GM23338 (cell line): ENCODE measurements at regions not wholly inside any gene's neighbourhood (a gene's known extent, or its start where the extent isn't known, plus 50 kb on each side); places are given as distances from the start of the nearest gene placed in this dataset.

ENCODE experiments used
- ATAC-seq: fragments of 200-7000 bp; cut with Tn5 transposase; 3 replicates; pipeline ENCODE4 v1.9.1; 2020
- DNase-seq: peaks from one replicate; pipeline ENCODE4 v3.0.0-alpha.2; 2015; ENCODE audit warnings: low spot score
- H2AFZ ChIP-seq: fragments of 200-600 bp; sonication (generic); 2 replicates; pipeline ENCODE4 v1.8.0; 2016; ENCODE audit warnings: antibody characterized with exemption, mild to moderate bottlenecking, moderate library complexity
- H3F3A ChIP-seq: fragments of 200-600 bp; sonication (generic); replicated peaks from 2 replicates; pipeline ENCODE4 v1.8.0; 2017; ENCODE audit warnings: antibody characterized with exemption, mixed run types, low read depth
- H3K27ac ChIP-seq: fragments of 200-600 bp; sonication (generic); 2 replicates; pipeline ENCODE4 v1.6.1; 2016; ENCODE audit warnings: low read depth
- H3K27me3 ChIP-seq: fragments of 200-600 bp; sonication (generic); 2 replicates; pipeline ENCODE4 v1.8.0; 2016; ENCODE audit warnings: mild to moderate bottlenecking, mixed run types, moderate library complexity; ENCODE audit not compliant: insufficient read depth
- H3K36me3 ChIP-seq: fragments of 200-600 bp; sonication (generic); 2 replicates; pipeline ENCODE4 v1.8.0; 2016; ENCODE audit warnings: mild to moderate bottlenecking; ENCODE audit not compliant: insufficient read depth
- H3K4me1 ChIP-seq: fragments of 200-600 bp; sonication (generic); 2 replicates; pipeline ENCODE4 v1.8.0; 2016; ENCODE audit warnings: mild to moderate bottlenecking, moderate library complexity; ENCODE audit not compliant: insufficient read depth
- H3K4me2 ChIP-seq: fragments of 200-600 bp; sonication (generic); 2 replicates; pipeline ENCODE4 v1.7.1; 2017; ENCODE audit warnings: mixed run types
- H3K4me3 ChIP-seq: fragments of 200-600 bp; sonication (generic); 2 replicates; pipeline ENCODE4 v1.6.1; 2016; ENCODE audit warnings: mixed run types
- H3K79me2 ChIP-seq: fragments of 200-600 bp; sonication (generic); replicated peaks from 2 replicates; pipeline ENCODE4 v1.8.0; 2017; ENCODE audit warnings: mild to moderate bottlenecking; ENCODE audit not compliant: insufficient read depth
- H3K9me2 ChIP-seq: fragments of 200-600 bp; sonication (generic); 2 replicates; pipeline ENCODE4 v1.8.0; 2017; ENCODE audit not compliant: insufficient read depth
- H4K20me1 ChIP-seq: fragments of 200-600 bp; sonication (generic); replicated peaks from 2 replicates; pipeline ENCODE4 v1.8.0; 2017; ENCODE audit warnings: mild to moderate bottlenecking; ENCODE audit not compliant: insufficient read depth
- H3K27ac Mint-ChIP-seq: 2 replicates; pipeline ENCODE4 v1.8.0; 2020; ENCODE audit warnings: inconsistent platforms, mild to moderate bottlenecking, moderate library complexity, mixed read lengths
- H3K27me3 Mint-ChIP-seq: 3 replicates; pipeline ENCODE4 v1.8.0; 2022; ENCODE audit warnings: low read depth, mild to moderate bottlenecking, moderate library complexity, mixed read lengths, inconsistent platforms; ENCODE audit not compliant: insufficient read depth, poor library complexity
- H3K36me3 Mint-ChIP-seq: 3 replicates; pipeline ENCODE4 v1.8.0; 2021; ENCODE audit warnings: low read depth, mild to moderate bottlenecking, inconsistent platforms, moderate library complexity, mixed read lengths
- H3K4me1 Mint-ChIP-seq: 3 replicates; pipeline ENCODE4 v1.8.0; 2020; ENCODE audit warnings: mild to moderate bottlenecking, inconsistent platforms, mixed read lengths
- H3K4me3 Mint-ChIP-seq: 3 replicates; pipeline ENCODE4 v1.8.0; 2021; ENCODE audit warnings: moderate library complexity, mild to moderate bottlenecking, inconsistent platforms, mixed read lengths
- H3K9me3 Mint-ChIP-seq: 3 replicates; pipeline ENCODE4 v1.8.0; 2020; ENCODE audit warnings: moderate library complexity, mild to moderate bottlenecking, inconsistent platforms, mixed read lengths
- CREB1 ChIP-seq: fragments of 250-450 bp; sonication (Bioruptor Pico); IDR thresholded peaks from 2 replicates; pipeline ENCODE4 v1.5.0; 2020; ENCODE audit warnings: low read depth, mild to moderate bottlenecking, moderate library complexity
- EZH2 ChIP-seq: fragments of 200-600 bp; sonication (generic); IDR thresholded peaks from one replicate; pipeline ENCODE4 v1.8.0; 2017; ENCODE audit warnings: antibody characterized with exemption, mild to moderate bottlenecking, low read depth; ENCODE audit not compliant: unreplicated experiment
- EZH2phosphoT487 ChIP-seq: fragments of 200-600 bp; sonication (generic); IDR thresholded peaks from one replicate; pipeline ENCODE4 v1.8.1; 2018; ENCODE audit warnings: antibody characterized with exemption; ENCODE audit not compliant: unreplicated experiment
- JUNB ChIP-seq: IDR thresholded peaks from one replicate; pipeline ENCODE4 v1.6.1; 2016; ENCODE audit warnings: antibody characterized with exemption; ENCODE audit not compliant: unreplicated experiment
- NANOG ChIP-seq: IDR thresholded peaks from 2 replicates; pipeline ENCODE4 v1.6.1; 2016; ENCODE audit warnings: antibody characterized with exemption, borderline replicate concordance
- POLR2AphosphoS5 ChIP-seq: IDR thresholded peaks from 2 replicates; pipeline ENCODE4 v1.6.1; 2016; ENCODE audit warnings: antibody characterized with exemption, low read depth
- STAT1 ChIP-seq: IDR thresholded peaks from one replicate; pipeline ENCODE4 v1.6.1; 2016; ENCODE audit warnings: antibody characterized with exemption; ENCODE audit not compliant: unreplicated experiment
- ZNF114 ChIP-seq: fragments of 250-450 bp; sonication (Bioruptor Pico); IDR thresholded peaks from 2 replicates; pipeline ENCODE4 v1.5.0; 2020; ENCODE audit warnings: mild to moderate bottlenecking, moderate library complexity
- ZNF331 ChIP-seq: fragments of 250-450 bp; sonication (Bioruptor Pico); IDR thresholded peaks from 2 replicates; pipeline ENCODE4 v1.5.0; 2020; ENCODE audit warnings: low read depth, mild to moderate bottlenecking, moderate library complexity
- TF ChIP-seq, protein P1 (sequence below), 2 experiments: fragments of 200-600 bp in 1 of 2; sonication (generic) in 1 of 2; conservative IDR thresholded peaks; 2 replicates each; pipeline versions ENCODE4 v1.5.1 to v1.6.1; 2016 to 2017; ENCODE audit warnings: antibody characterized with exemption in 2 of 2, low read depth in 2 of 2, mild to moderate bottlenecking in 2 of 2, moderate library complexity in 1 of 2
- TF ChIP-seq, protein P2 (sequence below): IDR thresholded peaks from 2 replicates; pipeline ENCODE4 v1.6.1; 2016; ENCODE audit warnings: antibody characterized with exemption
- TF ChIP-seq, protein P3 (sequence below): IDR thresholded peaks from one replicate; pipeline ENCODE4 v1.6.1; 2018; ENCODE audit warnings: antibody characterized with exemption; ENCODE audit not compliant: unreplicated experiment
- TF ChIP-seq, protein P4 (sequence below): fragments of 250-450 bp; sonication (Bioruptor Pico); IDR thresholded peaks from 2 replicates; pipeline ENCODE4 v1.5.0; 2020; ENCODE audit warnings: mild to moderate bottlenecking, moderate library complexity

DNA sequence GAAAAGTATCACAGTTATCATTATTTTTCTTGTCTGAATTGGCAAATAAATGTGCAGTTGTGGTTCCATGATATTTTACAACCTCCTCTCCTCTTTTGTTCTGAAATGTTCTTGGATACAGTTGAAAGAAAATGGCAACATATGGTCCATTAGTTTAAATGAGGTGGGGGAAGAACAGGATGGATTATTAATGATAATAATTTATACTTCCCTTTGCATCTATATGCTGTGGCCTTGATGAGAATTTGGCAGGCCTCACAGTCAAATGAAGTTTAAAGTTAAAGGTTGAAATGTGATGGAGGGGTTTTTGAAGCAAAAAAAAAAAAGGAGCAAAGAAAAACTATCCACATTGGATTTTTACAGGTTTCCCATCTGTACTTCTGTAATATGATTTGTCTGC, 946.3 kb upstream of the INTU start (continued):
- TF ChIP-seq, protein P1, sequence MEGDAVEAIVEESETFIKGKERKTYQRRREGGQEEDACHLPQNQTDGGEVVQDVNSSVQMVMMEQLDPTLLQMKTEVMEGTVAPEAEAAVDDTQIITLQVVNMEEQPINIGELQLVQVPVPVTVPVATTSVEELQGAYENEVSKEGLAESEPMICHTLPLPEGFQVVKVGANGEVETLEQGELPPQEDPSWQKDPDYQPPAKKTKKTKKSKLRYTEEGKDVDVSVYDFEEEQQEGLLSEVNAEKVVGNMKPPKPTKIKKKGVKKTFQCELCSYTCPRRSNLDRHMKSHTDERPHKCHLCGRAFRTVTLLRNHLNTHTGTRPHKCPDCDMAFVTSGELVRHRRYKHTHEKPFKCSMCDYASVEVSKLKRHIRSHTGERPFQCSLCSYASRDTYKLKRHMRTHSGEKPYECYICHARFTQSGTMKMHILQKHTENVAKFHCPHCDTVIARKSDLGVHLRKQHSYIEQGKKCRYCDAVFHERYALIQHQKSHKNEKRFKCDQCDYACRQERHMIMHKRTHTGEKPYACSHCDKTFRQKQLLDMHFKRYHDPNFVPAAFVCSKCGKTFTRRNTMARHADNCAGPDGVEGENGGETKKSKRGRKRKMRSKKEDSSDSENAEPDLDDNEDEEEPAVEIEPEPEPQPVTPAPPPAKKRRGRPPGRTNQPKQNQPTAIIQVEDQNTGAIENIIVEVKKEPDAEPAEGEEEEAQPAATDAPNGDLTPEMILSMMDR (conservative IDR thresholded peaks at IDR 0.05; ENCODE audit: low read depth in 2 of 2), result no peak
- TF ChIP-seq EZH2phosphoT487, result no peak
- TF ChIP-seq EZH2, result no peak

DNA sequence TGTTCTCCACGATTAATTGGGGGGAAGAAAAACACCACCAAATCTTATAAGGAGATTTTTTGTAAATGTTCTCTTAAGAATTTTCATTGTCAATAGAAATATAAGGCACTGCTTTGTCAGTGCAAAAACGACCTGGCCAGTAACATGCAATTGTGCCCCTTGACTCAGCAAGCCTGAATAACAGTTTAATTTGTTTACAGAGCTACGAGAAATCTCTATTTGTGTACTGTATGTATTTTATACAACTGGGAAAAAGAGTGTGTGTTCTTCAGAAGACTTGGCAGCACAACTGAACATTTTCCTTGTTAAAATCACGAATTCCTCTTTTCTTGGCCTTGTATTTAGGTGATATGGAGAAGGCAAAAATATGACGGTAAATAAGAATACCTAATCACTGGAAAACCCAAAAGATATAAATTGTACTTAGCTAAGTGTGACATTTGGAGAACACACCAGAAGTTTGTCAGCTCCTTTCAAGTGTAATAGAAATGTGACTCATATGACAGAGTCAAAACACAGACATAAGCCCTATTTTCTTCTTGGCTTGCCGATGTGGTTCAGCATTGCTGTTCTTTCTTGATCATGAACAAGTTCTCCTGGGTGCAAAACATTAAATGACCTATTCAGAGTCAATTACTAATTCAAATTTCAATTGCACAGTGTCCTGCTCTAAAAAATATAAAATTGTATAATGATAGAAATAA, 945.0 kb upstream of the INTU start:
- H3K4me3 ChIP-seq, result no peak overlapping the region
- peak overlapping the region; percentile 69; the same call in 1 of the 2 replicates for H2AFZ ChIP-seq
- H4K20me1 ChIP-seq, result no peaks in the 10 kb centered on the region
- Mint-ChIP-seq H3K27me3 (no peaks in the 10 kb centered on the region), H3K9me3 (no peaks in the 10 kb centered on the region), H3K4me1 (0 out of 3 replicates have a peak, but pooled peaks cover 3% of the 10 kb centered on the region), H3K36me3 (no peaks in the 10 kb centered on the region), H3K27ac (no peak overlapping the region), H3K4me3 (no peak overlapping the region)
- H3K36me3 ChIP-seq, result no peaks in the 10 kb centered on the region
- ATAC-seq (no peak), DNase-seq (no peak)
- no peaks in the 10 kb centered on the region for H3K9me2 ChIP-seq
- H3K4me1 ChIP-seq, result no peaks in the 10 kb centered on the region
- H3K79me2 ChIP-seq, result no peaks in the 10 kb centered on the region
- no peaks in the 10 kb centered on the region for H3F3A ChIP-seq
- H3K27me3 ChIP-seq, result no peaks in the 10 kb centered on the region
- no peak overlapping the region for H3K4me2 ChIP-seq
- H3K27ac ChIP-seq, result no peak overlapping the region
- TF ChIP-seq JUNB (no peak), CREB1 (CRISPR knock-in tag) (no peak), NANOG (no peak), ZNF331 (CRISPR knock-in tag) (no peak), ZNF114 (CRISPR knock-in tag) (no peak), STAT1 (no peak), POLR2AphosphoS5 (no peak), EZH2 (no peak)
- TF ChIP-seq, protein P2, sequence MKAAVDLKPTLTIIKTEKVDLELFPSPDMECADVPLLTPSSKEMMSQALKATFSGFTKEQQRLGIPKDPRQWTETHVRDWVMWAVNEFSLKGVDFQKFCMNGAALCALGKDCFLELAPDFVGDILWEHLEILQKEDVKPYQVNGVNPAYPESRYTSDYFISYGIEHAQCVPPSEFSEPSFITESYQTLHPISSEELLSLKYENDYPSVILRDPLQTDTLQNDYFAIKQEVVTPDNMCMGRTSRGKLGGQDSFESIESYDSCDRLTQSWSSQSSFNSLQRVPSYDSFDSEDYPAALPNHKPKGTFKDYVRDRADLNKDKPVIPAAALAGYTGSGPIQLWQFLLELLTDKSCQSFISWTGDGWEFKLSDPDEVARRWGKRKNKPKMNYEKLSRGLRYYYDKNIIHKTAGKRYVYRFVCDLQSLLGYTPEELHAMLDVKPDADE, result no peak
- TF ChIP-seq, protein P3, sequence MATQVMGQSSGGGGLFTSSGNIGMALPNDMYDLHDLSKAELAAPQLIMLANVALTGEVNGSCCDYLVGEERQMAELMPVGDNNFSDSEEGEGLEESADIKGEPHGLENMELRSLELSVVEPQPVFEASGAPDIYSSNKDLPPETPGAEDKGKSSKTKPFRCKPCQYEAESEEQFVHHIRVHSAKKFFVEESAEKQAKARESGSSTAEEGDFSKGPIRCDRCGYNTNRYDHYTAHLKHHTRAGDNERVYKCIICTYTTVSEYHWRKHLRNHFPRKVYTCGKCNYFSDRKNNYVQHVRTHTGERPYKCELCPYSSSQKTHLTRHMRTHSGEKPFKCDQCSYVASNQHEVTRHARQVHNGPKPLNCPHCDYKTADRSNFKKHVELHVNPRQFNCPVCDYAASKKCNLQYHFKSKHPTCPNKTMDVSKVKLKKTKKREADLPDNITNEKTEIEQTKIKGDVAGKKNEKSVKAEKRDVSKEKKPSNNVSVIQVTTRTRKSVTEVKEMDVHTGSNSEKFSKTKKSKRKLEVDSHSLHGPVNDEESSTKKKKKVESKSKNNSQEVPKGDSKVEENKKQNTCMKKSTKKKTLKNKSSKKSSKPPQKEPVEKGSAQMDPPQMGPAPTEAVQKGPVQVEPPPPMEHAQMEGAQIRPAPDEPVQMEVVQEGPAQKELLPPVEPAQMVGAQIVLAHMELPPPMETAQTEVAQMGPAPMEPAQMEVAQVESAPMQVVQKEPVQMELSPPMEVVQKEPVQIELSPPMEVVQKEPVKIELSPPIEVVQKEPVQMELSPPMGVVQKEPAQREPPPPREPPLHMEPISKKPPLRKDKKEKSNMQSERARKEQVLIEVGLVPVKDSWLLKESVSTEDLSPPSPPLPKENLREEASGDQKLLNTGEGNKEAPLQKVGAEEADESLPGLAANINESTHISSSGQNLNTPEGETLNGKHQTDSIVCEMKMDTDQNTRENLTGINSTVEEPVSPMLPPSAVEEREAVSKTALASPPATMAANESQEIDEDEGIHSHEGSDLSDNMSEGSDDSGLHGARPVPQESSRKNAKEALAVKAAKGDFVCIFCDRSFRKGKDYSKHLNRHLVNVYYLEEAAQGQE, result no peak
- TF ChIP-seq, protein P4, sequence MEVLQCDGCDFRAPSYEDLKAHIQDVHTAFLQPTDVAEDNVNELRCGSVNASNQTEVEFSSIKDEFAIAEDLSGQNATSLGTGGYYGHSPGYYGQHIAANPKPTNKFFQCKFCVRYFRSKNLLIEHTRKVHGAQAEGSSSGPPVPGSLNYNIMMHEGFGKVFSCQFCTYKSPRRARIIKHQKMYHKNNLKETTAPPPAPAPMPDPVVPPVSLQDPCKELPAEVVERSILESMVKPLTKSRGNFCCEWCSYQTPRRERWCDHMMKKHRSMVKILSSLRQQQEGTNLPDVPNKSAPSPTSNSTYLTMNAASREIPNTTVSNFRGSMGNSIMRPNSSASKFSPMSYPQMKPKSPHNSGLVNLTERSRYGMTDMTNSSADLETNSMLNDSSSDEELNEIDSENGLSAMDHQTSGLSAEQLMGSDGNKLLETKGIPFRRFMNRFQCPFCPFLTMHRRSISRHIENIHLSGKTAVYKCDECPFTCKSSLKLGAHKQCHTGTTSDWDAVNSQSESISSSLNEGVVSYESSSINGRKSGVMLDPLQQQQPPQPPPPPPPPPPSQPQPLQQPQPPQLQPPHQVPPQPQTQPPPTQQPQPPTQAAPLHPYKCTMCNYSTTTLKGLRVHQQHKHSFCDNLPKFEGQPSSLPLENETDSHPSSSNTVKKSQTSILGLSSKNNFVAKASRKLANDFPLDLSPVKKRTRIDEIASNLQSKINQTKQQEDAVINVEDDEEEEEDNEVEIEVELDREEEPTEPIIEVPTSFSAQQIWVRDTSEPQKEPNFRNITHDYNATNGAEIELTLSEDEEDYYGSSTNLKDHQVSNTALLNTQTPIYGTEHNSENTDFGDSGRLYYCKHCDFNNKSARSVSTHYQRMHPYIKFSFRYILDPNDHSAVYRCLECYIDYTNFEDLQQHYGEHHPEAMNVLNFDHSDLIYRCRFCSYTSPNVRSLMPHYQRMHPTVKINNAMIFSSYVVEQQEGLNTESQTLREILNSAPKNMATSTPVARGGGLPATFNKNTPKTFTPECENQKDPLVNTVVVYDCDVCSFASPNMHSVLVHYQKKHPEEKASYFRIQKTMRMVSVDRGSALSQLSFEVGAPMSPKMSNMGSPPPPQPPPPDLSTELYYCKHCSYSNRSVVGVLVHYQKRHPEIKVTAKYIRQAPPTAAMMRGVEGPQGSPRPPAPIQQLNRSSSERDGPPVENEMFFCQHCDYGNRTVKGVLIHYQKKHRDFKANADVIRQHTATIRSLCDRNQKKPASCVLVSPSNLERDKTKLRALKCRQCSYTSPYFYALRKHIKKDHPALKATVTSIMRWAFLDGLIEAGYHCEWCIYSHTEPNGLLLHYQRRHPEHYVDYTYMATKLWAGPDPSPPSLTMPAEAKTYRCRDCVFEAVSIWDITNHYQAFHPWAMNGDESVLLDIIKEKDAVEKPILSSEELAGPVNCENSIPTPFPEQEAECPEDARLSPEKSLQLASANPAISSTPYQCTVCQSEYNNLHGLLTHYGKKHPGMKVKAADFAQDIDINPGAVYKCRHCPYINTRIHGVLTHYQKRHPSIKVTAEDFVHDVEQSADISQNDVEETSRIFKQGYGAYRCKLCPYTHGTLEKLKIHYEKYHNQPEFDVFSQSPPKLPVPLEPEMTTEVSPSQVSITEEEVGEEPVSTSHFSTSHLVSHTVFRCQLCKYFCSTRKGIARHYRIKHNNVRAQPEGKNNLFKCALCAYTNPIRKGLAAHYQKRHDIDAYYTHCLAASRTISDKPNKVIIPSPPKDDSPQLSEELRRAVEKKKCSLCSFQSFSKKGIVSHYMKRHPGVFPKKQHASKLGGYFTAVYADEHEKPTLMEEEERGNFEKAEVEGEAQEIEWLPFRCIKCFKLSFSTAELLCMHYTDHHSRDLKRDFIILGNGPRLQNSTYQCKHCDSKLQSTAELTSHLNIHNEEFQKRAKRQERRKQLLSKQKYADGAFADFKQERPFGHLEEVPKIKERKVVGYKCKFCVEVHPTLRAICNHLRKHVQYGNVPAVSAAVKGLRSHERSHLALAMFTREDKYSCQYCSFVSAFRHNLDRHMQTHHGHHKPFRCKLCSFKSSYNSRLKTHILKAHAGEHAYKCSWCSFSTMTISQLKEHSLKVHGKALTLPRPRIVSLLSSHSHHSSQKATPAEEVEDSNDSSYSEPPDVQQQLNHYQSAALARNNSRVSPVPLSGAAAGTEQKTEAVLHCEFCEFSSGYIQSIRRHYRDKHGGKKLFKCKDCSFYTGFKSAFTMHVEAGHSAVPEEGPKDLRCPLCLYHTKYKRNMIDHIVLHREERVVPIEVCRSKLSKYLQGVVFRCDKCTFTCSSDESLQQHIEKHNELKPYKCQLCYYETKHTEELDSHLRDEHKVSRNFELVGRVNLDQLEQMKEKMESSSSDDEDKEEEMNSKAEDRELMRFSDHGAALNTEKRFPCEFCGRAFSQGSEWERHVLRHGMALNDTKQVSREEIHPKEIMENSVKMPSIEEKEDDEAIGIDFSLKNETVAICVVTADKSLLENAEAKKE, result no peak
